Gastroesophageal sphincter (tissue), 4 donors: ENCODE measurements at regions not wholly inside any gene's neighbourhood (a gene's known extent, or its start where the extent isn't known, plus 50 kb on each side); places are given as distances from the start of the nearest gene placed in this dataset.

Source experiments
- ATAC-seq: fragments of 150-250 bp; one replicate; pipeline ENCODE4 v1.9.1; 2016; ENCODE audit warnings: mild to moderate bottlenecking, moderate library complexity
- H3K27ac ChIP-seq, 4 donors: fragments of 200-600 bp; sonication (generic) in 3 of 4; 1 replicate in 3 of 4; 2 replicates in 1 of 4; pipeline ENCODE4 v1.5.1; 2016 to 2019
- H3K27me3 ChIP-seq: fragments of 200-600 bp; sonication (generic); one replicate; pipeline ENCODE4 v1.5.1; 2019
- H3K36me3 ChIP-seq, 2 donors: fragments of 200-600 bp; sonication (generic); one replicate each; pipeline ENCODE4 v1.5.1; 2019; ENCODE audit warnings: control low read depth in 1 of 2
- H3K4me1 ChIP-seq, 3 donors: fragments of 200-600 bp; sonication (generic); 1 replicate in 2 of 3; 2 replicates in 1 of 3; pipeline ENCODE4 v1.5.1; 2016 to 2019; ENCODE audit warnings: control low read depth in 2 of 3
- H3K4me3 ChIP-seq, 2 donors: fragments of 200-600 bp; sonication (generic); one replicate each; pipeline ENCODE4 v1.5.1; 2019; ENCODE audit warnings: mild to moderate bottlenecking in 1 of 2, moderate library complexity in 1 of 2
- H3K9me3 ChIP-seq, 3 donors: fragments of 200-600 bp; sonication (generic); one replicate each; pipeline ENCODE4 v1.5.1; 2017 to 2019; ENCODE audit warnings: control low read depth in 2 of 3
- CTCF ChIP-seq, 4 experiments: fragments of 200-600 bp in 2 of 4; fragments of 450-650 bp in 2 of 4; sonication (generic) in 1 of 4; IDR thresholded peaks; one replicate each; pipeline ENCODE4 v1.5.1; 2017 to 2019; ENCODE audit warnings: antibody characterized with exemption in 4 of 4, mild to moderate bottlenecking in 2 of 4, moderate library complexity in 2 of 4
- EP300 ChIP-seq: sonication (generic); formaldehyde crosslinking; IDR thresholded peaks from one replicate; pipeline ENCODE4 v1.6.1; 2017; ENCODE audit warnings: antibody characterized with exemption, mild to moderate bottlenecking
- POLR2A ChIP-seq, 2 donors: fragments of 450-650 bp; IDR thresholded peaks; one replicate each; pipeline ENCODE4 v1.6.1; 2017; ENCODE audit warnings: antibody characterized with exemption in 2 of 2, mild to moderate bottlenecking in 2 of 2, moderate library complexity in 1 of 2
- POLR2AphosphoS5 ChIP-seq: sonication (generic); formaldehyde crosslinking; IDR thresholded peaks from one replicate; pipeline ENCODE4 v1.6.1; 2017; ENCODE audit warnings: antibody characterized with exemption
- WGBS, 2 donors: methylation state at CpG; one replicate each; pipeline ENCODE4 v1.1.5; 2018; ENCODE audit warnings: low coverage in 1 of 2; 5-methylcytosine and 5-hydroxymethylcytosine counted together

GRCh38 chr4:116531026-116531425 is 554.4 kb downstream of the TRAM1L1 start:
- no peak for ATAC-seq
- no peaks in the 10 kb centered on the region for H3K9me3 ChIP-seq
- 68 to 81% methylated on average over 3 of the region's 3 CpGs for WGBS, 2 donors
- no peak for TF ChIP-seq POLR2A (IDR thresholded peaks at IDR 0.05)
- TF ChIP-seq EP300: no peak
- no peaks in the 10 kb centered on the region for H3K27me3 ChIP-seq
- no peaks in the 10 kb centered on the region for H3K36me3 ChIP-seq
- no peak overlapping the region for H3K27ac ChIP-seq
- H3K4me1 ChIP-seq: no peaks in the 10 kb centered on the region
- H3K4me3 ChIP-seq: no peak overlapping the region

DNA sequence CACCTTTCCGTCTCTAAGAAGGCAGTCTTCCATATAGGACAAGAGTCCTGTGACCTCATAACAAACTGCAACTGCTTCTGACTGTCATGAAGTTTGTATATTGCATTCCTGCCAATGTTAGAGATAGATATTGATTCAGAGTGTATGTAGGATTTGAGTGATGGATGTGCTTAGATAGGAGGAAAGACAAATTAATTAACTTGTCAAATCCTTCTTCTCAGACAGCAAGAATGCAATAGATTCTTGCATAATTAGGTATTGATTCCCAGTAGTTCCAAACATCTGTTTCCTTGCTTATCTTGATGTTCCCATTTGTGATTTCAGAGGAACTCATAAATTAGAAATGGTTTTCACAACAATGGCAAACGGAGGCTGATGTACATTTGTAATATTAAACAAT is 555.3 kb downstream of the TRAM1L1 start:
- ATAC-seq: no peak
- Histone ChIP-seq H3K9me3 (no peaks in the 10 kb centered on the region), H3K36me3 (no peaks in the 10 kb centered on the region), H3K27ac (no peak overlapping the region), H3K27me3 (no peaks in the 10 kb centered on the region), H3K4me3 (no peak overlapping the region), H3K4me1 (no peaks in the 10 kb centered on the region)
- WGBS, 2 donors: 42 to 60% methylated on average over 1 to 2 of the region's 2 CpGs
- TF ChIP-seq POLR2AphosphoS5 (no peak), CTCF (IDR thresholded peaks at IDR 0.05) (no peak), EP300 (no peak), POLR2A (IDR thresholded peaks at IDR 0.05) (no peak)

- ATAC-seq: no peak
- no peak for TF ChIP-seq CTCF (IDR thresholded peaks at IDR 0.05)
- TF ChIP-seq EP300: no peak
- no peak for TF ChIP-seq POLR2AphosphoS5
- no peak for TF ChIP-seq POLR2A (IDR thresholded peaks at IDR 0.05)
- Histone ChIP-seq H3K36me3 (no peaks in the 10 kb centered on the region), H3K27me3 (no peaks in the 10 kb centered on the region), H3K27ac (no peak overlapping the region), H3K4me3 (no peak overlapping the region), H3K4me1 (no peaks in the 10 kb centered on the region), H3K9me3 (no peaks in the 10 kb centered on the region)
- 95 to 100% methylated on average over 1 of the region's 1 CpG for WGBS, 2 donors
Measured at GRCh38 chr4:116529129-116529528, 556.2 kb downstream of the TRAM1L1 start.

DNA sequence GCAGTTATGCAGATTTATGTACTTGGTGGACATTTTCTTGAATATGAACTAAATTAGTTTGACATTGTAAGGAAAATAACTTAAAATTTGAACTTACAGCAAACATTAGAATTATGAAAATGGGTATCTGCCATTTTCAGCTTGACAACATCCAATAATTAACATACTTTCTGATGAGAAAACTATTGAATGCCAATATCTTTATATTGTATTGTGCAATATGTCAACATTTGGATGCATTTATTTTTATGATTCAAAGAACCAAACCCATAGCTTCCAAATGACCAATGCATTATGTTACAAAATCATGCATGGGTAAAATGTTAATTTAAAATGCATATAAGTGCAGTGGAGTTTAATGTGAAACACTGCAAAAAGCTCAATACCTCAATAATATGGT is 562.5 kb downstream of the TRAM1L1 start:
- no peak overlapping the region for H3K4me3 ChIP-seq
- TF ChIP-seq POLR2AphosphoS5: no peak
- no peaks in the 10 kb centered on the region for H3K27me3 ChIP-seq
- H3K36me3 ChIP-seq: no peaks in the 10 kb centered on the region
- H3K9me3 ChIP-seq: peaks cover 0 to 4% (median 0%) of the 10 kb centered on the region in 3 donors
- H3K4me1 ChIP-seq: no peaks in the 10 kb centered on the region
- ATAC-seq: no peak
- no peak overlapping the region for H3K27ac ChIP-seq

DNA sequence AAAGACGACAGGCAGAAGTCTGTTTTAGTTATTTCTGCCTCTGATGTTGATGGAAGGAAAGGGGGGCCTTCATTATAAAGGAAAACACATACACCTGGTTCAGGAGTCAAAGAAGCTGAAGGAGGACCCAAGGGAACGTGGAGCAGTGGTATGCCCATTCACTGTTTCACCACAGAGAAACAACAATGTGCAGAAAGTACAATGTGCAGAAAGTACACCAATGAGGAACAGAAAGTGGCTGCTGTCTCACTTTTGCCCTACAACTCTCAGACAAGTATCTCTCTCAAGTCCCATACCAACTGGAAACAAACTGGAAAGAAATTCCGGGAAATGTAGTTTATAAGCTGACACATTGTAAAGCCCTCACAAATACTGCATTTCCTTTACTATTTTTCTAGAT is 564.5 kb downstream of the TRAM1L1 start:
- no peak for TF ChIP-seq POLR2A (IDR thresholded peaks at IDR 0.05)
- no peak for TF ChIP-seq CTCF (IDR thresholded peaks at IDR 0.05)
- no peak for TF ChIP-seq EP300
- no peak for TF ChIP-seq POLR2AphosphoS5
- H3K27me3 ChIP-seq: no peaks in the 10 kb centered on the region
- WGBS, 2 donors: 66 to 85% methylated on average over 2 to 3 of the region's 3 CpGs
- H3K9me3 ChIP-seq: peaks cover 0 to 9% (median 0%) of the 10 kb centered on the region in 3 donors
- no peak overlapping the region for H3K4me3 ChIP-seq
- H3K4me1 ChIP-seq: no peaks in the 10 kb centered on the region
- no peak for ATAC-seq
- no peak overlapping the region for H3K27ac ChIP-seq
- no peaks in the 10 kb centered on the region for H3K36me3 ChIP-seq

DNA sequence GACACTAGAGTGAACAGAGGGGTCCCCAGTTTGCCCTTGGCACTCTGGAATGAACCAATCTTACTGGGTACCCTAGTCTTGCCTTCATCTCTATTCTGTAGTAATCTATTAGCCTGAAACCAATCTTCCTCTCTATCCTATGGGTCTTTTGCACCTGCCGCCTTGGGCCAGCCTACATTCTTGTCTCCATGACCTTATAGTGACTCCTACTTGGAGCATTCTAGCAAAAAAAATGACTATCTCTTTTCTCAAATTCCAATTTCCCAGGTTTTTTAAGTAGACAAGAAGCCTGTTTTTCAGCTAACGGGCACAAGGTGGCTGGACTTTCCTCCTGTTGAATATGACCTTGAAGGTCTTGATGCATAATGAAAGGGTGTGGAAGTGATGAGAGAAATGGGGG is 568.7 kb downstream of the TRAM1L1 start:
- no peak overlapping the region for H3K27ac ChIP-seq
- no peaks in the 10 kb centered on the region for H3K27me3 ChIP-seq
- H3K4me1 ChIP-seq: peaks cover 0 to 6% (median 0%) of the 10 kb centered on the region in 3 donors
- 83 to 88% methylated on average over 1 of the region's 2 CpGs for WGBS, 2 donors
- H3K9me3 ChIP-seq: peaks cover 0 to 9% (median 0%) of the 10 kb centered on the region in 3 donors
- no peak for TF ChIP-seq POLR2AphosphoS5
- TF ChIP-seq CTCF (IDR thresholded peaks at IDR 0.05): no peak
- TF ChIP-seq EP300: no peak
- ATAC-seq: no peak
- no peaks in the 10 kb centered on the region for H3K36me3 ChIP-seq
- no peak overlapping the region for H3K4me3 ChIP-seq
